NOMO-1 (cell line): ENCODE measurements at regions not wholly inside any gene's neighbourhood (a gene's known extent, or its start where the extent isn't known, plus 50 kb on each side); places are given as distances from the start of the nearest gene placed in this dataset.

Source experiments
- DNase-seq, 2 experiments: peaks; one replicate each; lab custom pipeline; 2025; ENCODE audit not compliant: unreplicated experiment in 2 of 2; lab: John Stamatoyannopoulos, UW

- DNase-seq, result no peak
Observed at GRCh38 chrX:106341823-106342222, 173.7 kb downstream of the PWWP3B start.

GRCh38 chrX:106356580-106356979 lies 188.5 kb downstream of the PWWP3B start:
- DNase-seq, result no peak

GRCh38 chrX:106363214-106363613 lies 195.1 kb downstream of the PWWP3B start:
- no peak for DNase-seq

- DNase-seq, result peak in 1 of 2 experiments; percentile 0
Observed at GRCh38 chrX:106378616-106379015, 210.5 kb downstream of the PWWP3B start.

- DNase-seq, result no peak
Observed at GRCh38 chrX:106391284-106391911, 220.4 kb upstream of the RADX start.

GRCh38 chrX:106392346-106392745 lies 219.4 kb upstream of the RADX start:
- no peak for DNase-seq

GRCh38 chrX:106397788-106398538 lies 213.8 kb upstream of the RADX start:
- DNase-seq, result no peak

- DNase-seq, result no peak
Observed at GRCh38 chrX:106401965-106402559, 209.7 kb upstream of the RADX start.

GRCh38 chrX:106404512-106404911 lies 207.3 kb upstream of the RADX start:
- DNase-seq, result no peak

GRCh38 chrX:106415276-106415895 lies 196.4 kb upstream of the RADX start:
- peak in 1 of 2 experiments; percentile 45 for DNase-seq

- no peak for DNase-seq
Observed at GRCh38 chrX:106436691-106437090, 175.1 kb upstream of the RADX start.

- DNase-seq, result no peak
Observed at GRCh38 chrX:106437407-106437806, 174.4 kb upstream of the RADX start.

- no peak for DNase-seq
Observed at GRCh38 chrX:106450405-106450804, 161.4 kb upstream of the RADX start.

GRCh38 chrX:106451933-106452332 lies 159.8 kb upstream of the RADX start:
- no peak for DNase-seq

GRCh38 chrX:106454991-106455390 lies 156.8 kb upstream of the RADX start:
- no peak for DNase-seq

GRCh38 chrX:106457802-106458201 lies 154.0 kb upstream of the RADX start:
- no peak for DNase-seq

GRCh38 chrX:106467422-106467821 lies 144.4 kb upstream of the RADX start:
- no peak for DNase-seq

- DNase-seq, result no peak
Observed at GRCh38 chrX:106467943-106468342, 143.8 kb upstream of the RADX start.

- DNase-seq, result no peak
Observed at GRCh38 chrX:106468433-106468832, 143.3 kb upstream of the RADX start.

GRCh38 chrX:106479920-106480319 lies 131.9 kb upstream of the RADX start:
- DNase-seq, result no peak

GRCh38 chrX:106481341-106481740 lies 130.4 kb upstream of the RADX start:
- peak in 1 of 2 experiments; percentile 19 for DNase-seq

GRCh38 chrX:106484233-106484632 lies 127.5 kb upstream of the RADX start:
- peak in 1 of 2 experiments; percentile 39 for DNase-seq
